ENCODE measurements at regions not wholly inside any gene's neighbourhood (a gene's known extent, or its start where the extent isn't known, plus 50 kb on each side); places are given as distances from the start of the nearest gene placed in this dataset.

GRCh38 chr13:72430923-72431322, 296.5 kb downstream of the MZT1 start:
- 47 to 57% (median 50%) methylated on average over 4 of the region's 4 CpGs for WGBS, 3 donors
- H3K27ac ChIP-seq = no peak overlapping the region
- no peaks in the 10 kb centered on the region for H3K27me3 ChIP-seq (ENCODE audit: insufficient read depth in 3 of 3, low read length in 2 of 3)
- ATAC-seq (no peak), DNase-seq (no peak)
- H3K36me3 ChIP-seq (ENCODE audit: insufficient read depth in 1 of 2, low read depth in 1 of 2) = no peaks in the 10 kb centered on the region
- H3K9me3 ChIP-seq = no peaks in the 10 kb centered on the region
- H3K4me1 ChIP-seq = no peaks in the 10 kb centered on the region
- H3K4me3 ChIP-seq = no peak overlapping the region
- no peak for TF ChIP-seq CTCF (IDR thresholded peaks at IDR 0.05)
- intact Hi-C loops (cut with DNase I) = no loop called here

DNA sequence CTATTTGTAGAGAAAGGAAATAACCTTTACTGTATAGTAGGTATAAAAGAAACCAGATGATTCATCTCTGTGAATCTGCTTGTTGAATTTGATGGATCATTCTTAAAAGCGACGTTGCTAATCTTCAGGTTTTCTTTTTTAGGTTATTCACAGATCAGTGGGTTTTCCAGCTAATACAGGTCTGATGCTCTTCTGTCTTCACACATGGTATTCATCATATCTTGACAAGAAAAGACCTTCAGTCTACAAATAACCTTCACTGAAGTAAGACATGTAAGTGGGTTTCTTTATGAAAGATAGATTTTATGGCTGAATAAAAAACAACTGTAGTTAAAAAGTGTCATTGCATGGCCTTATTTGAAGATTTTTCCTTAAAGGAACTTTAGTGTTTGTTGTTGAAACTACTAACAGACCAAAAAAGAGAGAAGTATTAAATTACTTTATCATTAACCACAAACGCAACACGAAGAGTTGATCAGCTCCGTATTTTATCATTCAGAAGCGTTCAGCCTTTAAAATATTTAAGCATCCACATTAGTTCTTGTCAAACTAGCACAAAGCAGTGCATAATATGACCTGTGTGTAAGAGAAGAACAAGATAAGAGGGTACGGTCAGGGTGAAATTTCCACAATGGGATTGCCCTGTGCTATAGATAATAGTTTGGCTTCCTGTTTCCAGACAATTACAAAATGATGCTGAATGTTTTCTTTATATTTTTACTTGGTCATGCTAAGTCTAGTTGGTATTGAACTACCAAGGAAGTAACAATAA, 299.5 kb downstream of the MZT1 start:
- DNase-seq (no peak), ATAC-seq (no peak)
- H3K27me3 ChIP-seq (ENCODE audit: insufficient read depth in 3 of 3, low read length in 2 of 3) = no peaks in the 10 kb centered on the region
- H3K9me3 ChIP-seq = no peaks in the 10 kb centered on the region
- no peak for TF ChIP-seq CTCF (IDR thresholded peaks at IDR 0.05)
- H3K36me3 ChIP-seq (ENCODE audit: insufficient read depth in 1 of 2, low read depth in 1 of 2) = no peaks in the 10 kb centered on the region
- H3K27ac ChIP-seq = no peak overlapping the region
- intact Hi-C loops (cut with DNase I) = no loop called here
- H3K4me1 ChIP-seq = no peaks in the 10 kb centered on the region
- H3K4me3 ChIP-seq = no peak overlapping the region
- 84 to 86% (median 86%) methylated on average over 7 of the region's 7 CpGs for WGBS, 3 donors

GRCh38 chr13:72424059-72424458, 303.4 kb downstream of the MZT1 start:
- intact Hi-C loops (cut with DNase I) = no loop called here
- ATAC-seq (no peak), DNase-seq (no peak)
- Histone ChIP-seq H3K27ac (no peak overlapping the region), H3K36me3 (ENCODE audit: insufficient read depth in 1 of 2, low read depth in 1 of 2) (no peaks in the 10 kb centered on the region), H3K27me3 (ENCODE audit: insufficient read depth in 3 of 3, low read length in 2 of 3) (no peaks in the 10 kb centered on the region), H3K4me1 (no peaks in the 10 kb centered on the region), H3K9me3 (no peaks in the 10 kb centered on the region), H3K4me3 (no peak overlapping the region)
- 87 to 92% (median 90%) methylated on average over 2 of the region's 2 CpGs for WGBS, 3 donors
- TF ChIP-seq CTCF (IDR thresholded peaks at IDR 0.05) = no peak

GRCh38 chr13:72415817-72416216, 311.6 kb downstream of the MZT1 start:
- DNase-seq (no peak), ATAC-seq (no peak)
- intact Hi-C loops (cut with DNase I) = no loop called here
- no peaks in the 10 kb centered on the region for H3K27me3 ChIP-seq (ENCODE audit: insufficient read depth in 3 of 3, low read length in 2 of 3)
- no peaks in the 10 kb centered on the region for H3K9me3 ChIP-seq
- no peak for TF ChIP-seq CTCF (IDR thresholded peaks at IDR 0.05)
- no peak overlapping the region for H3K27ac ChIP-seq
- 68 to 77% (median 68%) methylated on average over 3 of the region's 3 CpGs for WGBS, 3 donors
- no peaks in the 10 kb centered on the region for H3K36me3 ChIP-seq (ENCODE audit: insufficient read depth in 1 of 2, low read depth in 1 of 2)
- H3K4me3 ChIP-seq = no peak overlapping the region
- H3K4me1 ChIP-seq = no peaks in the 10 kb centered on the region

DNA sequence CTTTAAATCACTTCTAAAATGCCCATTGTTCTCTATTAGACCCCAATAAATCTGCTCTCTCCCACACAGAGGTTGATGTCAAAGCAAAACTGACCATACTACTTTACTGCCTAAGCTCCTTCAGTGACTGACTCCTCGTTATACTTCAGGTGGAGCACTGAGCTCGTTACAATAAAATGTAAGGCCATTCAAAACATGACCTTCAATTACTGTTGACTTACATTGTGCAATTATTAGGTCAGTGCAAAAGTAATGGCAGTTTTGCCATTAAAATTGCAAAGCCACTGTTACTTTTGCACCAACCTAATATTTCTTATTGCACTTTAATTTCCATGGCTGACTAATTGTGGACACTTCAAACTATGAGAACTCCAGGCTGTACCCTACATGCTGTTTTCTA, 314.9 kb downstream of the MZT1 start:
- intact Hi-C loops (cut with DNase I) = no loop called here
- Histone ChIP-seq H3K9me3 (no peaks in the 10 kb centered on the region), H3K4me3 (no peak overlapping the region), H3K4me1 (no peaks in the 10 kb centered on the region), H3K27ac (no peak overlapping the region), H3K36me3 (ENCODE audit: insufficient read depth in 1 of 2, low read depth in 1 of 2) (no peaks in the 10 kb centered on the region), H3K27me3 (ENCODE audit: insufficient read depth in 3 of 3, low read length in 2 of 3) (no peaks in the 10 kb centered on the region)
- ATAC-seq = no peak
- no peak for DNase-seq
- no peak for TF ChIP-seq CTCF (IDR thresholded peaks at IDR 0.05)
- WGBS, 3 donors = 63 to 72% (median 63%) methylated on average over 2 of the region's 2 CpGs

Measured in psoas muscle (tissue), 7 donors.